ENCODE measurements at regions not wholly inside any gene's neighbourhood (a gene's known extent, or its start where the extent isn't known, plus 50 kb on each side); places are given as distances from the start of the nearest gene placed in this dataset.

GRCh38 chr7:40990841-40991240, 712.0 kb downstream of the INHBA start:
- peaks cover 3% of the 10 kb centered on the region for H3K4me1 ChIP-seq (ENCODE audit: control insufficient read depth, insufficient read depth, low read length)
- H3K36me3 ChIP-seq (ENCODE audit: control insufficient read depth, insufficient read depth, low read length), result no peaks in the 10 kb centered on the region
- H3K27ac ChIP-seq (ENCODE audit: low read length), result no peak overlapping the region
- H3K4me3 ChIP-seq (ENCODE audit: low read length), result no peak overlapping the region
- H3K9me3 ChIP-seq (replicated peaks; ENCODE audit: control insufficient read depth, low read depth, low read length), result no peaks in the 10 kb centered on the region
- WGBS (ENCODE audit: insufficient coverage), result no CpG with 5 or more reads among the region's 3 CpGs
- DNase-seq, result no peak
- H3K27me3 ChIP-seq (ENCODE audit: control insufficient read depth, insufficient read depth, low read length), result no peaks in the 10 kb centered on the region

DNA sequence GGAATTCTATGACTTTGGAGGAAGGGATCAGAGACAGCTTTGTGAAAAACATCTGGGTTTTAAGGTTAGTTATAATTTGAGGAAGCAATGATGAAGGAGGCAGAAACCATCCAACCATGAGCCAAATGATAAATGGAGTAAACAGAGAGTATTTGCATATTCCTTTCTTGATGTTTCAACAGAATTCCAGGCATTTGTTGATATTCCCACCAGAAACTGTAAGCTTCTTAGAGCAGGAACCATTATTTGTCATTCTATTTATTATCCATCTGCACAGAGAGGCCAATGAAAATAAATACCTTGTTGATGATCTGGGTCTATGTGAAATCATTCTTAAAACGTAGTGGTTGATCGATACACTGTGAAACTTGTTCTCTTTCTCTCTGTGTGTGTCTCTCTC, 715.3 kb downstream of the INHBA start:
- H3K27me3 ChIP-seq (ENCODE audit: control insufficient read depth, insufficient read depth, low read length), result no peaks in the 10 kb centered on the region
- no peak overlapping the region for H3K27ac ChIP-seq (ENCODE audit: low read length)
- no peak overlapping the region for H3K4me3 ChIP-seq (ENCODE audit: low read length)
- WGBS (ENCODE audit: insufficient coverage), result no CpG with 5 or more reads among the region's 2 CpGs
- H3K4me1 ChIP-seq (ENCODE audit: control insufficient read depth, insufficient read depth, low read length), result no peaks in the 10 kb centered on the region
- H3K36me3 ChIP-seq (ENCODE audit: control insufficient read depth, insufficient read depth, low read length), result no peaks in the 10 kb centered on the region
- no peaks in the 10 kb centered on the region for H3K9me3 ChIP-seq (replicated peaks; ENCODE audit: control insufficient read depth, low read depth, low read length)
- no peak for DNase-seq

DNA sequence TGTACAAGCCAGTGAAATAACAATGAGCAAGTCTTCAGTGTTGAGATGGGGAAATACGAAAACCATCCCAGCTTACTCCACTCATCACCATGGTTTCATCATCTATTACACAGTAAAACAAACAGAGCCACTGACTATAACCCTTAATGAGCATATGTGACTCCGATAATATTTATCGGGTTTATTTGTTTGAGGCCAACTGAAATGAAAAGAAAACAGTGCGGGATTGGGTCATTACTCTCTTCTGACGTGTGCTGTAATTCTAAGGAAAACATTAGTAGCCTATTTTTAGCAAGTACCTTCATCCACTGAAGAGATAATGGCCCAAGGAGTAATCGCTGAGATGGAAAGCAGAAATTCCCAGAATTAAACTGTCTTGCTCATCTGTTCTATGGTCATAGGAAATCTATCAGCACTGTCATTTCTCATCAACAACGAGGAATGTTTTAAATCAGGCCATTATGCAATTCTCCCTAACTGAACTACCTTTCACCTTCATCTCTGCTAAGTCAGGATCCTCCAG, 716.5 kb downstream of the INHBA start:
- DNase-seq, result no peak
- Histone ChIP-seq H3K27me3 (ENCODE audit: control insufficient read depth, insufficient read depth, low read length) (no peaks in the 10 kb centered on the region), H3K36me3 (ENCODE audit: control insufficient read depth, insufficient read depth, low read length) (no peaks in the 10 kb centered on the region), H3K9me3 (replicated peaks; ENCODE audit: control insufficient read depth, low read depth, low read length) (no peaks in the 10 kb centered on the region), H3K4me1 (ENCODE audit: control insufficient read depth, insufficient read depth, low read length) (no peaks in the 10 kb centered on the region), H3K27ac (ENCODE audit: low read length) (no peak overlapping the region), H3K4me3 (ENCODE audit: low read length) (no peak overlapping the region)
- WGBS (ENCODE audit: insufficient coverage), result 88% methylated on average over 3 of the region's 7 CpGs

- H3K4me1 ChIP-seq (ENCODE audit: control insufficient read depth, insufficient read depth, low read length), result no peaks in the 10 kb centered on the region
- no peaks in the 10 kb centered on the region for H3K9me3 ChIP-seq (replicated peaks; ENCODE audit: control insufficient read depth, low read depth, low read length)
- no peaks in the 10 kb centered on the region for H3K36me3 ChIP-seq (ENCODE audit: control insufficient read depth, insufficient read depth, low read length)
- no CpG with 5 or more reads among the region's 5 CpGs for WGBS (ENCODE audit: insufficient coverage)
- H3K4me3 ChIP-seq (ENCODE audit: low read length), result no peak overlapping the region
- no peak overlapping the region for H3K27ac ChIP-seq (ENCODE audit: low read length)
- H3K27me3 ChIP-seq (ENCODE audit: control insufficient read depth, insufficient read depth, low read length), result no peaks in the 10 kb centered on the region
- peak; percentile 81 for DNase-seq
These were observed 719.8 kb downstream of the INHBA start for GRCh38 chr7:40983111-40983510.

DNA sequence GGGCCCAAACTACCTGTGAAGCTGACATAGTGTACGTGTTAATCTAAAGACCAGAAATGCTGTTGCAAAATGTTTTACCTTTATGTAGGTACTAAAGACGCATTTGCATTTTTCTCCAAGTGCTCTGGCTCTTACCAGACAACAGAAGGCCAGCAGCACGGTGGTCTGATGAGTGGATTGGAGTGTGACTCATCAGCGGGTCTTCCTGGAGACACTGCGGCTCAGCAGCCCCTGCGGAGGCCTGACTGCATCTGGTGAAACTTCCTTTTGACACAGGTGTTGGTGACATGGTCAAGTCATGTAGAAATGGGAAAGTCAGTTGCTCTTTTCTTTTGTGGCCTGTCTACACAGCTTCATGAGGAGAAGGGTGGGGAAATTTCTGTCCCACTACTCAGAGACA, 723.6 kb downstream of the INHBA start:
- no peaks in the 10 kb centered on the region for H3K27me3 ChIP-seq (ENCODE audit: control insufficient read depth, insufficient read depth, low read length)
- H3K4me1 ChIP-seq (ENCODE audit: control insufficient read depth, insufficient read depth, low read length), result no peaks in the 10 kb centered on the region
- H3K27ac ChIP-seq (ENCODE audit: low read length), result no peak overlapping the region
- 72% methylated on average over 5 of the region's 6 CpGs for WGBS (ENCODE audit: insufficient coverage)
- H3K9me3 ChIP-seq (replicated peaks; ENCODE audit: control insufficient read depth, low read depth, low read length), result no peaks in the 10 kb centered on the region
- no peak for DNase-seq
- no peak overlapping the region for H3K4me3 ChIP-seq (ENCODE audit: low read length)
- H3K36me3 ChIP-seq (ENCODE audit: control insufficient read depth, insufficient read depth, low read length), result no peaks in the 10 kb centered on the region

GRCh38 chr7:40978047-40978446, 724.8 kb downstream of the INHBA start:
- H3K9me3 ChIP-seq (replicated peaks; ENCODE audit: control insufficient read depth, low read depth, low read length), result no peaks in the 10 kb centered on the region
- WGBS (ENCODE audit: insufficient coverage), result 0% methylated on average over 1 of the region's 1 CpG
- no peak overlapping the region for H3K27ac ChIP-seq (ENCODE audit: low read length)
- H3K4me1 ChIP-seq (ENCODE audit: control insufficient read depth, insufficient read depth, low read length), result no peaks in the 10 kb centered on the region
- no peaks in the 10 kb centered on the region for H3K27me3 ChIP-seq (ENCODE audit: control insufficient read depth, insufficient read depth, low read length)
- H3K4me3 ChIP-seq (ENCODE audit: low read length), result no peak overlapping the region
- H3K36me3 ChIP-seq (ENCODE audit: control insufficient read depth, insufficient read depth, low read length), result no peaks in the 10 kb centered on the region
- no peak for DNase-seq

DNA sequence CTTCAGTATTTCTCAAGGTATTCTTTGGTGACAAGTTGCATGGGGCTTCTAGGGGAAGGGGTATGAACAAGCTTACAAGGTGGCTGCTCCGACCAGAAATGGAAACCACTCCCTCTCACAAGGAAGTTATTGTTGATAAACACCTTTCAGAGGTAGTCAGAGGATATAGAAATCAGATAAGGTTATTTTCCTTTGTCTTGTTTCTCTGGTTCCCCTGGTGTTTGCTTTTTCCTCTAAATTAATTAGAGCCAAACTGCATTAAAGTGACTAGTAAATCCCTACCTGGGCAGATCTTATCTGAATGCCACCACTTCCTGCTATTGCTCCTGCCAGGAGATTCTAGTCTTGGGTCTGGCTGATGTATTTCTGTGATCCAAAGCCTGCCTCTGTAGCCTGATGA, 725.4 kb downstream of the INHBA start:
- Histone ChIP-seq H3K4me3 (ENCODE audit: low read length) (no peak overlapping the region), H3K9me3 (replicated peaks; ENCODE audit: control insufficient read depth, low read depth, low read length) (no peaks in the 10 kb centered on the region), H3K27ac (ENCODE audit: low read length) (no peak overlapping the region), H3K4me1 (ENCODE audit: control insufficient read depth, insufficient read depth, low read length) (no peaks in the 10 kb centered on the region), H3K27me3 (ENCODE audit: control insufficient read depth, insufficient read depth, low read length) (no peaks in the 10 kb centered on the region), H3K36me3 (ENCODE audit: control insufficient read depth, insufficient read depth, low read length) (no peaks in the 10 kb centered on the region)
- no CpG with 5 or more reads among the region's 1 CpG for WGBS (ENCODE audit: insufficient coverage)
- no peak for DNase-seq

- Histone ChIP-seq H3K27me3 (ENCODE audit: control insufficient read depth, insufficient read depth, low read length) (no peaks in the 10 kb centered on the region), H3K9me3 (replicated peaks; ENCODE audit: control insufficient read depth, low read depth, low read length) (no peaks in the 10 kb centered on the region), H3K27ac (ENCODE audit: low read length) (no peak overlapping the region), H3K36me3 (ENCODE audit: control insufficient read depth, insufficient read depth, low read length) (no peaks in the 10 kb centered on the region), H3K4me3 (ENCODE audit: low read length) (no peak overlapping the region), H3K4me1 (ENCODE audit: control insufficient read depth, insufficient read depth, low read length) (no peaks in the 10 kb centered on the region)
- WGBS (ENCODE audit: insufficient coverage), result 100% methylated on average over 1 of the region's 1 CpG
- no peak for DNase-seq
These were observed 730.5 kb downstream of the INHBA start for GRCh38 chr7:40972426-40972825.

GRCh38 chr7:40969641-40970040, 733.2 kb downstream of the INHBA start:
- peak; percentile 10 for DNase-seq
- no peak overlapping the region for H3K27ac ChIP-seq (ENCODE audit: low read length)
- no peaks in the 10 kb centered on the region for H3K36me3 ChIP-seq (ENCODE audit: control insufficient read depth, insufficient read depth, low read length)
- no peak overlapping the region for H3K4me3 ChIP-seq (ENCODE audit: low read length)
- no CpG with 5 or more reads among the region's 1 CpG for WGBS (ENCODE audit: insufficient coverage)
- no peaks in the 10 kb centered on the region for H3K9me3 ChIP-seq (replicated peaks; ENCODE audit: control insufficient read depth, low read depth, low read length)
- no peaks in the 10 kb centered on the region for H3K4me1 ChIP-seq (ENCODE audit: control insufficient read depth, insufficient read depth, low read length)
- H3K27me3 ChIP-seq (ENCODE audit: control insufficient read depth, insufficient read depth, low read length), result no peaks in the 10 kb centered on the region

- H3K9me3 ChIP-seq (replicated peaks; ENCODE audit: control insufficient read depth, low read depth, low read length), result no peaks in the 10 kb centered on the region
- H3K27ac ChIP-seq (ENCODE audit: low read length), result no peak overlapping the region
- no peaks in the 10 kb centered on the region for H3K4me1 ChIP-seq (ENCODE audit: control insufficient read depth, insufficient read depth, low read length)
- WGBS (ENCODE audit: insufficient coverage), result no CpG with 5 or more reads among the region's 2 CpGs
- H3K27me3 ChIP-seq (ENCODE audit: control insufficient read depth, insufficient read depth, low read length), result no peaks in the 10 kb centered on the region
- DNase-seq, result no peak
- H3K36me3 ChIP-seq (ENCODE audit: control insufficient read depth, insufficient read depth, low read length), result no peaks in the 10 kb centered on the region
- H3K4me3 ChIP-seq (ENCODE audit: low read length), result no peak overlapping the region
These were observed 736.2 kb downstream of the INHBA start for GRCh38 chr7:40966693-40967092.

DNA sequence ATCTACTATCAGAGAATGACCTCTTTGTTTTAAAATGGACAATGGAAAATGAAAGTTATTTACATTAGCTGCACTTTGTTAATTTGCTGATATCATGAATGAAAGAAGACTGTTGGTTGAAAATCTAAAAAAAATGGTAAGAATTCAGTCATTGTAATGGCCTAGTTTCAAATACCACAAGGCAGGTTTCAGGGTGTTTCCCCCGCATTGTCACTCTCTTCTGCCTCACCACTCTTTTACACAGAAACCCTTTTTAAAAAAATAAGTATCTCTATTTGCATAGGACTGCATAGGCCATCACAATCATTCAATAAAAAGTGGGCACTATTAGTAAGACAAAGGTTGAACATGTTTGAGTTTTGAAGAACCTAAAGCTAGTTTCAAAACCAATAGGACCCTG, 737.1 kb downstream of the INHBA start:
- DNase-seq, result no peak
- no CpG with 5 or more reads among the region's 1 CpG for WGBS (ENCODE audit: insufficient coverage)
- no peaks in the 10 kb centered on the region for H3K27me3 ChIP-seq (ENCODE audit: control insufficient read depth, insufficient read depth, low read length)

More for the DNA sequence above, 737.1 kb downstream of the INHBA start:
- Histone ChIP-seq H3K36me3 (ENCODE audit: control insufficient read depth, insufficient read depth, low read length) (no peaks in the 10 kb centered on the region), H3K9me3 (replicated peaks; ENCODE audit: control insufficient read depth, low read depth, low read length) (no peaks in the 10 kb centered on the region), H3K27ac (ENCODE audit: low read length) (no peak overlapping the region), H3K4me1 (ENCODE audit: control insufficient read depth, insufficient read depth, low read length) (no peaks in the 10 kb centered on the region), H3K4me3 (ENCODE audit: low read length) (no peak overlapping the region)

Data from muscle of leg (tissue), 3 donors.